ENCODE measurements at regions not wholly inside any gene's neighbourhood (a gene's known extent, or its start where the extent isn't known, plus 50 kb on each side); places are given as distances from the start of the nearest gene placed in this dataset.

- DNase-seq, result no peak
These were observed 81.4 kb upstream of the BACE2 start for GRCh38 chr21:41086569-41086968.

- no peak for DNase-seq
These were observed 77.0 kb upstream of the BACE2 start for GRCh38 chr21:41090981-41091380.

GRCh38 chr21:41091616-41092015, 76.3 kb upstream of the BACE2 start:
- DNase-seq, result no peak

- no peak for DNase-seq
These were observed 75.6 kb upstream of the BACE2 start for GRCh38 chr21:41092312-41092711.

- DNase-seq, result no peak
These were observed 72.0 kb upstream of the BACE2 start for GRCh38 chr21:41095983-41096382.

- DNase-seq, result no peak
These were observed 69.9 kb upstream of the BACE2 start for GRCh38 chr21:41098076-41098475.

- no peak for DNase-seq
These were observed 69.4 kb upstream of the BACE2 start for GRCh38 chr21:41098481-41099042.

- DNase-seq, result no peak
These were observed 67.0 kb upstream of the BACE2 start for GRCh38 chr21:41100826-41101550.

- no peak for DNase-seq
These were observed 65.7 kb upstream of the BACE2 start for GRCh38 chr21:41102281-41102680.

GRCh38 chr21:41107602-41108001, 60.4 kb upstream of the BACE2 start:
- no peak for DNase-seq

- no peak for DNase-seq
These were observed 59.0 kb upstream of the BACE2 start for GRCh38 chr21:41108668-41109585.

GRCh38 chr21:41110161-41110560, 57.8 kb upstream of the BACE2 start:
- no peak for DNase-seq

GRCh38 chr21:41110664-41111063, 57.3 kb upstream of the BACE2 start:
- no peak for DNase-seq

GRCh38 chr21:41111681-41112080, 56.3 kb upstream of the BACE2 start:
- no peak for DNase-seq

GRCh38 chr21:41112740-41113692, 54.9 kb upstream of the BACE2 start:
- peak in 1 of 2 donors; percentile 13 for DNase-seq

- DNase-seq, result no peak
These were observed 52.1 kb upstream of the BACE2 start for GRCh38 chr21:41115851-41116250.
